Gastrocnemius medialis (tissue), 4 donors: ENCODE measurements at regions not wholly inside any gene's neighbourhood (a gene's known extent, or its start where the extent isn't known, plus 50 kb on each side); places are given as distances from the start of the nearest gene placed in this dataset.

ENCODE experiments used
- ATAC-seq, 2 donors: fragments of 150-250 bp; one replicate each; pipeline ENCODE4 v1.9.1; 2016
- DNase-seq, 2 donors: peaks; one replicate each; pipeline ENCODE4 v3.0.0-alpha.2; 2019
- H3K27ac ChIP-seq, 4 donors: fragments of 200-600 bp; sonication (generic); 1 replicate in 1 of 4; 2 replicates in 3 of 4; pipeline ENCODE4 v1.5.1; 2016 to 2018; ENCODE audit warnings: mild to moderate bottlenecking in 2 of 4, moderate library complexity in 1 of 4
- H3K27me3 ChIP-seq, 3 donors: fragments of 200-600 bp; sonication (generic) in 2 of 3; 1 replicate in 1 of 3; 2 replicates in 2 of 3; pipeline versions ENCODE4 v1.5.1 to v1.6.0; 2016 to 2019; ENCODE audit warnings: mild to moderate bottlenecking in 1 of 3, moderate library complexity in 1 of 3
- H3K36me3 ChIP-seq, 2 donors: fragments of 200-600 bp; sonication (generic) in 1 of 2; one replicate each; pipeline ENCODE4 v1.5.1; 2017 to 2018
- H3K4me1 ChIP-seq, 2 donors: fragments of 200-600 bp; sonication (generic) in 1 of 2; one replicate each; pipeline ENCODE4 v1.5.1; 2016 to 2017; ENCODE audit warnings: mild to moderate bottlenecking in 2 of 2
- H3K4me3 ChIP-seq, 4 donors: fragments of 200-600 bp; sonication (generic) in 3 of 4; 1 replicate in 1 of 4; 2 replicates in 3 of 4; pipeline ENCODE4 v1.5.1; 2016 to 2019; ENCODE audit warnings: mild to moderate bottlenecking in 2 of 4
- H3K9me3 ChIP-seq, 3 donors: fragments of 200-600 bp; sonication (generic) in 2 of 3; 1 replicate in 1 of 3; 2 replicates in 2 of 3; pipeline ENCODE4 v1.5.1; 2016 to 2019
- POLR2A ChIP-seq, 2 donors: fragments of 450-650 bp; IDR thresholded peaks; one replicate each; pipeline ENCODE4 v1.6.1; 2017; ENCODE audit warnings: antibody characterized with exemption in 2 of 2, mild to moderate bottlenecking in 2 of 2, moderate library complexity in 2 of 2
- in situ Hi-C, 4 donors: fragments of 200-750 bp; cut with MboI; loops; one replicate each; pipeline versions ENCODE4 v1.15.0 to v1.8.0; 2017; ENCODE audit warnings: low sequenced_read_pairs in 4 of 4
- intact Hi-C: fragments of 100-400 bp; cut with DNase I; formaldehyde crosslinking; loops from one replicate; pipeline ENCODE4 v1.15.1; 2023; ENCODE audit warnings: low total_unique reads
- TF ChIP-seq, protein P1 (sequence below), 5 experiments: fragments of 450-650 bp in 3 of 5; fragments of 200-600 bp in 2 of 5; sonication (generic) in 2 of 5; IDR thresholded peaks in 4 of 5; conservative IDR thresholded peaks in 1 of 5; 1 replicate in 4 of 5; 2 replicates in 1 of 5; pipeline ENCODE4 v1.5.1; 2016 to 2019; ENCODE audit warnings: antibody characterized with exemption in 5 of 5, mild to moderate bottlenecking in 3 of 5, moderate library complexity in 3 of 5

DNA sequence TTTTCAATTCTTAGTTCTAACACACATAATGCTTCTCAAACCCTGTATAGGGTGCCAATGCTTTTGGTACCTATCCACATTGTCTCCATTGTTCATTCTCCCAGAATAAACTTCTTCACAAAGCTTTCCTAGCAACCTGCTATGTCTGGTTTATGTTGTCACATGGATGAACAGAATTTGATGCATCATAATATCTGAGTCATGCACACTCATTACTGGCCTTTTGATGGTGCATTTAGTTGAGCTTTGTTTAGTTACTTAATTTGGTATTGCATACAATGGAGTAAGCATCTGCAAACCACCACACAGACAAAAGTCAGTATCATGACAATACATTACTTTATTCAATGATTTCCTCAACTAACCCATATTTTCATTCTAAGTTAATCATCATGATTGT lies 511.6 kb downstream of the CDY2B start:
- in situ Hi-C loops = no loop called here
- no peak for TF ChIP-seq POLR2A (IDR thresholded peaks at IDR 0.05)
- TF ChIP-seq, protein P1, sequence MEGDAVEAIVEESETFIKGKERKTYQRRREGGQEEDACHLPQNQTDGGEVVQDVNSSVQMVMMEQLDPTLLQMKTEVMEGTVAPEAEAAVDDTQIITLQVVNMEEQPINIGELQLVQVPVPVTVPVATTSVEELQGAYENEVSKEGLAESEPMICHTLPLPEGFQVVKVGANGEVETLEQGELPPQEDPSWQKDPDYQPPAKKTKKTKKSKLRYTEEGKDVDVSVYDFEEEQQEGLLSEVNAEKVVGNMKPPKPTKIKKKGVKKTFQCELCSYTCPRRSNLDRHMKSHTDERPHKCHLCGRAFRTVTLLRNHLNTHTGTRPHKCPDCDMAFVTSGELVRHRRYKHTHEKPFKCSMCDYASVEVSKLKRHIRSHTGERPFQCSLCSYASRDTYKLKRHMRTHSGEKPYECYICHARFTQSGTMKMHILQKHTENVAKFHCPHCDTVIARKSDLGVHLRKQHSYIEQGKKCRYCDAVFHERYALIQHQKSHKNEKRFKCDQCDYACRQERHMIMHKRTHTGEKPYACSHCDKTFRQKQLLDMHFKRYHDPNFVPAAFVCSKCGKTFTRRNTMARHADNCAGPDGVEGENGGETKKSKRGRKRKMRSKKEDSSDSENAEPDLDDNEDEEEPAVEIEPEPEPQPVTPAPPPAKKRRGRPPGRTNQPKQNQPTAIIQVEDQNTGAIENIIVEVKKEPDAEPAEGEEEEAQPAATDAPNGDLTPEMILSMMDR (IDR thresholded peaks at IDR 0.05 in 4 of 5, conservative IDR thresholded peaks at IDR 0.05 in 1 of 5) = no peak
- Histone ChIP-seq H3K27ac (no peak overlapping the region), H3K27me3 (no peaks in the 10 kb centered on the region), H3K4me1 (no peaks in the 10 kb centered on the region), H3K36me3 (no peaks in the 10 kb centered on the region), H3K4me3 (no peak overlapping the region), H3K9me3 (no peaks in the 10 kb centered on the region)
- intact Hi-C loops = no loop called here
- DNase-seq (no peak), ATAC-seq (no peak)

DNA sequence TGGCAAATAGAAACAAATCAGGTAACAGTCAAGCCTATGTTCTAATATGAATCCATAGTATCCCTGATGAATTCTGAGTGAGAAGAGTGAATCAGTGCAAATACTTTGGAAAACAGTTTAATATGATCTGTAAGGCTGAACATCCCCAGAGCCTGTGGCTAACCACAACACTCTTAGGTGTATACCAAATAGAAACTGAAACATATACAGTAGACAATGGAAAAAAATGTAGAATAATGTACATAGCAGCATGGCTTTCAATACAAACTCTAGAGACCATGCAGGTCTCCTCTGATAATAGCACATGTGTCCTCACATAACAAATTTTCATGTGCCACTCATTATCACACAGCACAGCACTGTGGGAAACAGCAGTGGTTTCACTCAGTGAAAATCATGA lies 513.6 kb downstream of the CDY2B start:
- in situ Hi-C loops = no loop called here
- H3K9me3 ChIP-seq = no peaks in the 10 kb centered on the region
- ATAC-seq = no peak
- no peak overlapping the region for H3K27ac ChIP-seq
- no peaks in the 10 kb centered on the region for H3K36me3 ChIP-seq
- no peak overlapping the region for H3K4me3 ChIP-seq
- no peak for DNase-seq
- no peaks in the 10 kb centered on the region for H3K4me1 ChIP-seq
- H3K27me3 ChIP-seq = no peaks in the 10 kb centered on the region
- TF ChIP-seq, protein P1 (IDR thresholded peaks at IDR 0.05 in 4 of 5, conservative IDR thresholded peaks at IDR 0.05 in 1 of 5) = no peak
- TF ChIP-seq POLR2A (IDR thresholded peaks at IDR 0.05) = no peak
- intact Hi-C loops = no loop called here

DNA sequence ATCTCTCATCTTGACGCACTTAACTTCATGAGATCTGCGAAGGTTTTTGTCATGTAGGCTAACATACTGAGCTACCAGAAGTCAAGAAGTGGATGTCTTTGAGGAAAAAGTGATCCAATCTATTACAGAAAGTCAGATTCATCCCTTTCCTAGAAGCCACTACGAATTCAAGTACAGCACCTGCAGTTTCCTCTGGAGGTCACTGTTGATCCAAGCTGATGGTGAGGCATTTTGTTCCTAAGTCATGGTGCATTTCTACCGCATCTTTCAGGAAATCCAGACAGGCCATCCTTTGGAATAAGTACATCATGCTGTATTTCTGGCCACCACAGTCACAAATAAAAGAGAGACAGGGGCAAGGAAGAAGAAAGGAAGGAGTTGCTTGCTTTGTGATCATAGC lies 541.0 kb downstream of the CDY2B start:
- Histone ChIP-seq H3K4me3 (no peak overlapping the region), H3K27ac (no peak overlapping the region), H3K9me3 (no peaks in the 10 kb centered on the region), H3K4me1 (no peaks in the 10 kb centered on the region), H3K27me3 (no peaks in the 10 kb centered on the region), H3K36me3 (no peaks in the 10 kb centered on the region)
- intact Hi-C loops (no loop called here), in situ Hi-C loops (no loop called here)
- DNase-seq = no peak
- TF ChIP-seq, protein P1 (IDR thresholded peaks at IDR 0.05 in 4 of 5, conservative IDR thresholded peaks at IDR 0.05 in 1 of 5) = no peak
- no peak for TF ChIP-seq POLR2A (IDR thresholded peaks at IDR 0.05)
- no peak for ATAC-seq

DNA sequence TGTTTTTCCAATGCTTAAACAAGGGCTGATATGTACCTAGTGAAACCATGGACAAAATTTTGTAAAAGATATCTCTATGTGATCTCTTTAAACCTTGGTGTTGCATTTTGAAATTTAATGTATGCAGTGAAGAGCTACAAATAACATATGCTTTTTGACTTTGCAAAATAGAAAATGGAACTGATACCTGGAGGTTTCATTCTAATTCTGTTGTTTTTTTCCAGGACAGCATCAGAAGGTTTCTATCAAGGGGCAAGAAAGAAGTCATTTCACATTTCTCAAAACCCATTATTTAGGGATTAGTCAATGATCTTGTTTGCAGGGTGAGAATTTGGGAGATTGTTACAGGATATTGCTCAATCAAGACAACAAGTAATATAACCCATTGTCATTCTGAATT lies 549.3 kb downstream of the CDY2B start:
- intact Hi-C loops = no loop called here
- Histone ChIP-seq H3K27ac (no peak overlapping the region), H3K9me3 (no peaks in the 10 kb centered on the region), H3K4me3 (no peak overlapping the region), H3K4me1 (no peaks in the 10 kb centered on the region), H3K36me3 (no peaks in the 10 kb centered on the region), H3K27me3 (no peaks in the 10 kb centered on the region)
- DNase-seq (no peak), ATAC-seq (no peak)
- TF ChIP-seq, protein P1 (IDR thresholded peaks at IDR 0.05 in 4 of 5, conservative IDR thresholded peaks at IDR 0.05 in 1 of 5) = no peak
- no peak for TF ChIP-seq POLR2A (IDR thresholded peaks at IDR 0.05)
- in situ Hi-C loops = no loop called here

DNA sequence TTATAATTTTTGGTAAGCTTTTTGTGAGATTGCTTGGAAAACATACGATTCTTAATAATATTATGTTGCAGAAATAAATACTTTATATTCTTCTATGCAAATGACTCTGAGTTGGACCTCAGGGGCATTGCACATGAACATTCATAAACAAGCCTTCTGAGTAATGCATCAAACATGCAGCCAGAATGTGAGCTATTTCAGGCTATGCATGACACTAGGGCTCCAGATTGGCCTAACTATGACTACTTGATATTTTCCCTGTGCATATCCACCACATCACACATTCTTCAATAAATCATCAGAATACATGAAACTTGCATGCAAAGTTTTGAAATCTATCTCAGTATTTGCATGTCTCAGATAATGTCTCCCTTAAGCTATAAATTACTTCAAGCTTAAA lies 560.1 kb downstream of the CDY2B start:
- no peaks in the 10 kb centered on the region for H3K27me3 ChIP-seq
- H3K4me3 ChIP-seq = no peak overlapping the region
- no peaks in the 10 kb centered on the region for H3K9me3 ChIP-seq
- H3K4me1 ChIP-seq = no peaks in the 10 kb centered on the region
- ATAC-seq = no peak
- no peak for DNase-seq
- H3K27ac ChIP-seq = no peak overlapping the region
- in situ Hi-C loops = no loop called here
- TF ChIP-seq POLR2A (IDR thresholded peaks at IDR 0.05) = no peak
- TF ChIP-seq, protein P1 (IDR thresholded peaks at IDR 0.05 in 4 of 5, conservative IDR thresholded peaks at IDR 0.05 in 1 of 5) = no peak
- intact Hi-C loops = no loop called here
- no peaks in the 10 kb centered on the region for H3K36me3 ChIP-seq
